AG04449 (cell line): ENCODE measurements at regions not wholly inside any gene's neighbourhood (a gene's known extent, or its start where the extent isn't known, plus 50 kb on each side); places are given as distances from the start of the nearest gene placed in this dataset.

Source experiments
- CTCF ChIA-PET: fragments of 350-600 bp; formaldehyde crosslinking; extraction: SDS; loops from one replicate; lab custom pipeline; 2021; ENCODE audit warnings: antibody characterized with exemption; lab: Yijun Ruan, JAX
- POLR2A ChIA-PET: fragments of 400-600, 350-600 bp; formaldehyde crosslinking; extraction: SDS; loops from one replicate; lab custom pipeline; 2020; ENCODE audit warnings: antibody characterized with exemption, inconsistent platforms; lab: Yijun Ruan, JAX
- DNase-seq: peaks from one replicate; pipeline ENCODE4 v3.0.0-alpha.2; 2010; ENCODE audit warnings: low read depth, low spot score
- H3K4me3 ChIP-seq: 2 replicates; pipeline ENCODE4 v1.5.1; 2011; ENCODE audit warnings: low read depth, mild to moderate bottlenecking, control low read depth, low read length
- CTCF ChIP-seq: IDR thresholded peaks from one replicate; pipeline ENCODE4 v1.5.1; 2011; ENCODE audit warnings: mild to moderate bottlenecking, moderate library complexity, low read length, control low read depth, inconsistent platforms; ENCODE audit not compliant: insufficient read depth; ENCODE audit errors: missing control alignments

- no peak overlapping the region for H3K4me3 ChIP-seq
- ChIA-PET POLR2A (no interaction called here), CTCF (no interaction called here)
- no peak for TF ChIP-seq CTCF
- no peak for DNase-seq
Observed at GRCh38 chr9:91154686-91155085, 207.0 kb downstream of the AUH start.

- no peak overlapping the region for H3K4me3 ChIP-seq
- POLR2A ChIA-PET = no interaction called here
- DNase-seq = no peak
- CTCF ChIA-PET = no interaction called here
- TF ChIP-seq CTCF = no peak
Observed at GRCh38 chr9:91155181-91155580, 206.5 kb downstream of the AUH start.

GRCh38 chr9:91155746-91156376 lies 205.9 kb downstream of the AUH start:
- no peak overlapping the region for H3K4me3 ChIP-seq
- ChIA-PET POLR2A (interaction anchor here (0.7 kb wide), 1 partner anchor 145 kb away, joined by 3 read pairs; no protein-coding TSS in a partner anchor), CTCF (no interaction called here)
- DNase-seq = no peak
- no peak for TF ChIP-seq CTCF

- H3K4me3 ChIP-seq = no peak overlapping the region
- ChIA-PET CTCF (no interaction called here), POLR2A (no interaction called here)
- DNase-seq = no peak
- TF ChIP-seq CTCF = no peak
Observed at GRCh38 chr9:91156451-91157234, 205.1 kb downstream of the AUH start.

- ChIA-PET POLR2A (no interaction called here), CTCF (interaction anchor here (0.9 kb wide), 2 partner anchors 26 to 241 kb away, joined by 3 to 4 read pairs; no protein-coding TSS in a partner anchor)
- no peak overlapping the region for H3K4me3 ChIP-seq
- no peak for DNase-seq
- no peak for TF ChIP-seq CTCF
Observed at GRCh38 chr9:91157883-91158282, 203.8 kb downstream of the AUH start.

GRCh38 chr9:91158286-91158685 lies 203.4 kb downstream of the AUH start:
- POLR2A ChIA-PET = no interaction called here
- no peak overlapping the region for H3K4me3 ChIP-seq
- no peak for DNase-seq
- CTCF ChIA-PET = interaction anchor here (0.9 to 1.8 kb wide), 2 partner anchors 11 to 242 kb away, joined by 4 to 5 read pairs; no protein-coding TSS in a partner anchor
- no peak for TF ChIP-seq CTCF
